ENCODE measurements at regions not wholly inside any gene's neighbourhood (a gene's known extent, or its start where the extent isn't known, plus 50 kb on each side); places are given as distances from the start of the nearest gene placed in this dataset.
"Not testable (repeated sequence)": the region's sequence is repeated elsewhere in the genome, so short reads cannot be mapped to it uniquely, and the experiment has no call there.

GRCh38 chr2:47726978-47727377 lies 56.0 kb upstream of the MSH6 start:
- TF ChIP-seq POLR2A, CTCF (IDR thresholded peaks at IDR 0.05): not testable (repeated sequence)

Data from testis (tissue), 2 donors.